ENCODE measurements at regions not wholly inside any gene's neighbourhood (a gene's known extent, or its start where the extent isn't known, plus 50 kb on each side); places are given as distances from the start of the nearest gene placed in this dataset.

- no peak for TF ChIP-seq CTCF (conservative IDR thresholded peaks at IDR 0.05; ENCODE audit: low read depth, low read length)
- TF ChIP-seq EZH2 (IDR thresholded peaks at IDR 0.05; ENCODE audit: borderline replicate concordance, low read depth, low read length, poor library complexity, severe bottlenecking) = no peak
Measured at GRCh38 chr22:26762503-26763472, 105.4 kb downstream of the MIAT start.

Data from A673 (cell line).